CD4-positive, alpha-beta T cell (primary cell): ENCODE measurements at regions not wholly inside any gene's neighbourhood (a gene's known extent, or its start where the extent isn't known, plus 50 kb on each side); places are given as distances from the start of the nearest gene placed in this dataset.
"Not testable (repeated sequence)": the region's sequence is repeated elsewhere in the genome, so short reads cannot be mapped to it uniquely, and the experiment has no call there.

Experiments
- ATAC-seq: fragments of 200-7000 bp; cut with Tn5 transposase; one replicate; pipeline ENCODE4 v1.10.0; 2022; ENCODE audit warnings: mild to moderate bottlenecking; ENCODE audit not compliant: poor library complexity
- CTCF ChIA-PET: fragments of 350-600 bp; sonication (Branson Sonifier 250); formaldehyde crosslinking; loops from one replicate; lab custom pipeline; 2021; ENCODE audit warnings: antibody characterized with exemption, inconsistent platforms; lab: Charles Lee
- POLR2A ChIA-PET: fragments of 350-600 bp; sonication (Branson Sonifier 250); formaldehyde crosslinking; loops from one replicate; lab custom pipeline; 2021; ENCODE audit warnings: antibody characterized with exemption, inconsistent platforms; lab: Charles Lee
- DNase-seq, 14 experiments: peaks; one replicate each; pipeline ENCODE4 v3.0.0-alpha.2; 2013 to 2020; ENCODE audit warnings: mixed read lengths in 2 of 14
- H3K27ac ChIP-seq, 2 donors: one replicate each; pipeline versions ENCODE4 v1.5.1 to v1.7.0; 2013; ENCODE audit warnings: low read length in 2 of 2, low read depth in 1 of 2, mild to moderate bottlenecking in 1 of 2
- H3K27me3 ChIP-seq, 2 experiments: 1 replicate in 1 of 2; 2 replicates in 1 of 2; pipeline versions ENCODE4 v1.6.1 to v1.7.0; 2013; ENCODE audit warnings: low read length in 2 of 2, control low read depth in 1 of 2, mild to moderate bottlenecking in 1 of 2, moderate library complexity in 1 of 2; ENCODE audit not compliant: insufficient read depth in 2 of 2, control insufficient read depth in 1 of 2
- H3K36me3 ChIP-seq: one replicate; pipeline ENCODE4 v1.6.1; 2013; ENCODE audit warnings: low read length, control low read depth; ENCODE audit not compliant: insufficient read depth
- H3K4me1 ChIP-seq: one replicate; pipeline ENCODE4 v1.6.1; 2013; ENCODE audit warnings: low read length, control low read depth; ENCODE audit not compliant: insufficient read depth
- H3K4me3 ChIP-seq: one replicate; pipeline ENCODE4 v1.5.1; 2013; ENCODE audit warnings: mild to moderate bottlenecking, low read length, moderate library complexity
- H3K9me3 ChIP-seq, 2 experiments: 1 replicate in 1 of 2; 2 replicates in 1 of 2; pipeline versions ENCODE4 v1.6.1 to v1.7.0; 2013; ENCODE audit warnings: low read length in 2 of 2, mild to moderate bottlenecking in 2 of 2, control low read depth in 1 of 2, moderate library complexity in 1 of 2; ENCODE audit not compliant: control insufficient read depth in 1 of 2, insufficient read depth in 1 of 2
- H3K27ac Mint-ChIP-seq: one replicate; pipeline ENCODE4 v1.8.0; 2020; ENCODE audit warnings: mixed read lengths
- H3K27me3 Mint-ChIP-seq: one replicate; pipeline ENCODE4 v1.8.0; 2021; ENCODE audit warnings: mixed read lengths
- H3K36me3 Mint-ChIP-seq: one replicate; pipeline ENCODE4 v1.8.0; 2021; ENCODE audit warnings: low read depth, mixed read lengths
- H3K4me1 Mint-ChIP-seq: one replicate; pipeline ENCODE4 v1.8.0; 2021; ENCODE audit warnings: low read depth, mixed read lengths
- H3K4me3 Mint-ChIP-seq: one replicate; pipeline ENCODE4 v1.8.0; 2020; ENCODE audit warnings: mild to moderate bottlenecking, mixed read lengths
- H3K9me3 Mint-ChIP-seq: one replicate; pipeline ENCODE4 v1.8.0; 2020; ENCODE audit warnings: mixed read lengths
- CTCF ChIP-seq: fragments of 200-600 bp; IDR thresholded peaks from one replicate; pipeline ENCODE4 v1.8.0; 2022; ENCODE audit warnings: antibody characterized with exemption, mild to moderate bottlenecking
- intact Hi-C, 2 experiments: fragments of 100-400 bp; cut with DNase I in 1 of 2; cut with micrococcal nuclease in 1 of 2; formaldehyde crosslinking; loops; one replicate each; pipeline versions ENCODE4 v1.15.1 to v1.9.0; 2023 to 2025; cut with DNase I, micrococcal nuclease

GRCh38 chr21:27034796-27035195, 67.9 kb upstream of the ADAMTS5 start:
- no peak overlapping the region for H3K4me3 ChIP-seq
- no peak overlapping the region for H3K27ac ChIP-seq
- no peaks in the 10 kb centered on the region for H3K4me1 Mint-ChIP-seq
- ChIA-PET CTCF (no interaction called here), POLR2A (no interaction called here)
- H3K27me3 ChIP-seq: no peaks in the 10 kb centered on the region
- peaks cover 6% of the 10 kb centered on the region for H3K9me3 Mint-ChIP-seq
- H3K4me1 ChIP-seq: no peaks in the 10 kb centered on the region
- peaks cover 0 to 4% of the 10 kb centered on the region in 2 experiments for H3K9me3 ChIP-seq
- H3K4me3 Mint-ChIP-seq: no peak overlapping the region
- no peak for TF ChIP-seq CTCF
- H3K27me3 Mint-ChIP-seq: no peaks in the 10 kb centered on the region
- no peak for ATAC-seq
- H3K36me3 ChIP-seq: no peaks in the 10 kb centered on the region
- no peak for DNase-seq
- no peaks in the 10 kb centered on the region for H3K36me3 Mint-ChIP-seq
- intact Hi-C loops: no loop called here
- no peak overlapping the region for H3K27ac Mint-ChIP-seq

- intact Hi-C loops: no loop called here
- Mint-ChIP-seq H3K36me3 (no peaks in the 10 kb centered on the region), H3K9me3 (peaks cover 6% of the 10 kb centered on the region), H3K27ac (no peak overlapping the region), H3K4me3 (no peak overlapping the region), H3K4me1 (no peaks in the 10 kb centered on the region), H3K27me3 (no peaks in the 10 kb centered on the region)
- ChIA-PET POLR2A (no interaction called here), CTCF (no interaction called here)
- Histone ChIP-seq H3K36me3 (no peaks in the 10 kb centered on the region), H3K27ac (no peak overlapping the region), H3K4me3 (no peak overlapping the region), H3K27me3 (no peaks in the 10 kb centered on the region), H3K9me3 (peaks cover 0 to 4% of the 10 kb centered on the region in 2 experiments), H3K4me1 (no peaks in the 10 kb centered on the region)
- ATAC-seq (no peak), DNase-seq (no peak)
- no peak for TF ChIP-seq CTCF
Measured at GRCh38 chr21:27033471-27033870, 66.6 kb upstream of the ADAMTS5 start.

- TF ChIP-seq CTCF: no peak
- H3K27ac Mint-ChIP-seq: no peak overlapping the region
- Histone ChIP-seq H3K27ac (no peak overlapping the region), H3K27me3 (no peaks in the 10 kb centered on the region), H3K9me3 (peaks cover 3 to 4% of the 10 kb centered on the region in 2 experiments), H3K36me3 (no peaks in the 10 kb centered on the region), H3K4me3 (no peak overlapping the region), H3K4me1 (no peaks in the 10 kb centered on the region)
- no peak overlapping the region for H3K4me3 Mint-ChIP-seq
- no peaks in the 10 kb centered on the region for H3K27me3 Mint-ChIP-seq
- H3K36me3 Mint-ChIP-seq: no peaks in the 10 kb centered on the region
- ChIA-PET CTCF (no interaction called here), POLR2A (no interaction called here)
- H3K9me3 Mint-ChIP-seq: peaks cover 1% of the 10 kb centered on the region
- no peak for DNase-seq
- ATAC-seq: no peak
- intact Hi-C loops: no loop called here
- no peaks in the 10 kb centered on the region for H3K4me1 Mint-ChIP-seq
Measured at GRCh38 chr21:27026501-27026900, 59.6 kb upstream of the ADAMTS5 start.

GRCh38 chr21:27025708-27026107, 58.8 kb upstream of the ADAMTS5 start:
- H3K4me3 Mint-ChIP-seq, H3K4me3 ChIP-seq, H3K9me3 Mint-ChIP-seq, H3K27me3 ChIP-seq, H3K36me3 Mint-ChIP-seq, H3K36me3 ChIP-seq, intact Hi-C loops, H3K27me3 Mint-ChIP-seq, H3K9me3 ChIP-seq, CTCF ChIA-PET, POLR2A ChIA-PET, ATAC-seq, H3K4me1 ChIP-seq, DNase-seq, H3K4me1 Mint-ChIP-seq, H3K27ac Mint-ChIP-seq, H3K27ac ChIP-seq: not testable (repeated sequence)
